ENCODE measurements at regions not wholly inside any gene's neighbourhood (a gene's known extent, or its start where the extent isn't known, plus 50 kb on each side); places are given as distances from the start of the nearest gene placed in this dataset.

DNA sequence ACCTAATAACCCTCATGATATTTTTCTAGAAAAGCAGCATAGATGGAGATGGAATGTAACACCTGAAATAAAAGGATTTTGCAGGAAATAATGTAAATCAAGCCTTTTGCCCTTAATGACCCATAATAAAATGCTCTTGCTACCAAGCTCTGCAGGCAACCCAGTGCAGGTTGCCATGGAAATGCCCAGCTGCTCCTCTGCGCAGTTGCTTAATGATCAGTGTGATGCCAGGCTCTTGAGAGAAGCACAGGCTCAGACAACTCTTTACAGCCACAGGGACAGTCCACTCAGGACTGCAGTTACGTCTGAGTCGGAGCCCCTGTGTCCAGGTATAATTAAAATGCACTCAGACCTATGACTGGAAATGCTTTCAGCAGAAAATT lies 165.5 kb downstream of the LACC1 start:
- no peak for TF ChIP-seq CTCF (IDR thresholded peaks at IDR 0.05)
- TF ChIP-seq POLR2A (IDR thresholded peaks at IDR 0.05): no peak
- no peak for TF ChIP-seq POLR2AphosphoS5 (IDR thresholded peaks at IDR 0.05)
